ENCODE measurements at regions not wholly inside any gene's neighbourhood (a gene's known extent, or its start where the extent isn't known, plus 50 kb on each side); places are given as distances from the start of the nearest gene placed in this dataset.

- TF ChIP-seq CTCF (IDR thresholded peaks at IDR 0.05), result no peak
- no peak for TF ChIP-seq POLR2A (IDR thresholded peaks at IDR 0.05)
Observed at GRCh38 chr22:49176956-49177355, 650.7 kb downstream of the BRD1 start.

All from esophagus squamous epithelium (tissue), 4 donors.